A673 (cell line): ENCODE measurements at regions not wholly inside any gene's neighbourhood (a gene's known extent, or its start where the extent isn't known, plus 50 kb on each side); places are given as distances from the start of the nearest gene placed in this dataset.

Experiments
- BruUV-seq: library from RNA; stranded (reverse); fragments of 400-500 nt; replicated peaks from 2 replicates; lab custom pipeline; 2021; lab: Mats Ljungman, UMichigan
- CTCF ChIA-PET: fragments of 300-600 bp; sonication (Branson Sonifier 250); formaldehyde crosslinking; loops from one replicate; lab custom pipeline; 2022; ENCODE audit warnings: antibody characterized with exemption; lab: Charles Lee
- POLR2A ChIA-PET: fragments of 300-600 bp; sonication (Branson Sonifier 250); formaldehyde crosslinking; loops from one replicate; lab custom pipeline; 2022; ENCODE audit warnings: antibody characterized with exemption; ENCODE audit not compliant: low non-redundant PET; lab: Charles Lee
- DNase-seq: peaks from one replicate; pipeline ENCODE4 v3.0.0-alpha.2; 2015; ENCODE audit warnings: low spot score
- H3K27ac ChIP-seq: fragments of 200-600 bp; sonication (generic); 2 replicates; pipeline ENCODE4 v1.5.1; 2016; ENCODE audit warnings: mixed run types, low read depth, mild to moderate bottlenecking, mixed read lengths, antibody characterized with exemption, low read length; ENCODE audit not compliant: poor library complexity, severe bottlenecking
- H3K27me3 ChIP-seq: fragments of 200-600 bp; sonication (generic); replicated peaks from 2 replicates; pipeline ENCODE4 v1.6.1; 2017; ENCODE audit warnings: mixed run types, low read depth, mild to moderate bottlenecking, mixed read lengths, antibody characterized with exemption, low read length; ENCODE audit not compliant: insufficient read depth, poor library complexity
- H3K36me3 ChIP-seq: fragments of 200-600 bp; sonication (generic); 2 replicates; pipeline ENCODE4 v1.6.1; 2016; ENCODE audit warnings: mixed run types, mild to moderate bottlenecking, mixed read lengths, antibody characterized with exemption, low read length; ENCODE audit not compliant: insufficient read depth, poor library complexity, severe bottlenecking
- H3K4me1 ChIP-seq: fragments of 200-600 bp; sonication (generic); 2 replicates; pipeline ENCODE4 v1.6.1; 2017; ENCODE audit warnings: mixed run types, mild to moderate bottlenecking, mixed read lengths, antibody characterized with exemption, low read length; ENCODE audit not compliant: insufficient read depth, poor library complexity, severe bottlenecking
- H3K4me3 ChIP-seq: fragments of 200-600 bp; sonication (generic); 2 replicates; pipeline ENCODE4 v1.5.1; 2016; ENCODE audit warnings: low read depth, mixed run types, mild to moderate bottlenecking, mixed read lengths, low read length; ENCODE audit not compliant: poor library complexity, severe bottlenecking
- H3K9me3 ChIP-seq: fragments of 200-600 bp; sonication (generic); 2 replicates; pipeline ENCODE4 v1.6.1; 2016; ENCODE audit warnings: mixed run types, low read depth, mild to moderate bottlenecking, mixed read lengths, antibody characterized with exemption, low read length; ENCODE audit not compliant: poor library complexity, severe bottlenecking
- CTCF ChIP-seq: fragments of 300-800, 200-600 bp; sonication (generic); conservative IDR thresholded peaks from 2 replicates; pipeline ENCODE4 v1.5.1; 2017; ENCODE audit warnings: low read depth, mild to moderate bottlenecking, antibody characterized with exemption, low read length, moderate library complexity, mixed read lengths
- EZH2 ChIP-seq: fragments of 200-600 bp; sonication (generic); IDR thresholded peaks from 2 replicates; pipeline ENCODE4 v1.6.1; 2017; ENCODE audit warnings: borderline replicate concordance, low read depth, mild to moderate bottlenecking, mixed read lengths, antibody characterized with exemption, low read length; ENCODE audit not compliant: poor library complexity, severe bottlenecking
- intact Hi-C: fragments of 100-400 bp; cut with micrococcal nuclease; formaldehyde crosslinking; loops from one replicate; pipeline ENCODE4 v1.10.0; 2022; ENCODE audit not compliant: unreplicated experiment

GRCh38 chr5:2849429-2849828 is 98.0 kb upstream of the IRX2 start:
- CTCF ChIA-PET, result no interaction called here
- TF ChIP-seq EZH2, result no peak
- TF ChIP-seq CTCF, result no peak
- Histone ChIP-seq H3K36me3 (no peaks in the 10 kb centered on the region), H3K4me1 (no peaks in the 10 kb centered on the region), H3K27me3 (no peaks in the 10 kb centered on the region), H3K27ac (no peak overlapping the region), H3K9me3 (peaks cover 52% of the 10 kb centered on the region), H3K4me3 (no peak overlapping the region)
- no peak for DNase-seq
- BruUV-seq, result no TSS peak
- intact Hi-C loops, result no loop called here
- POLR2A ChIA-PET, result no interaction called here

GRCh38 chr5:2848619-2849018 is 97.1 kb upstream of the IRX2 start:
- CTCF ChIA-PET, result no interaction called here
- no peaks in the 10 kb centered on the region for H3K27me3 ChIP-seq

GRCh38 chr5:2847608-2848007 is 96.1 kb upstream of the IRX2 start:
- H3K4me3 ChIP-seq, result no peak overlapping the region
- TF ChIP-seq CTCF (no peak), EZH2 (no peak)
- intact Hi-C loops, result no loop called here
- no peak overlapping the region for H3K27ac ChIP-seq
- DNase-seq, result no peak
- CTCF ChIA-PET, result no interaction called here
- H3K36me3 ChIP-seq, result no peaks in the 10 kb centered on the region
- no peaks in the 10 kb centered on the region for H3K27me3 ChIP-seq
- no peaks in the 10 kb centered on the region for H3K4me1 ChIP-seq
- BruUV-seq, result no TSS peak
- H3K9me3 ChIP-seq, result peaks cover 52% of the 10 kb centered on the region
- POLR2A ChIA-PET, result no interaction called here

More at GRCh38 chr5:2848619-2849018, 97.1 kb upstream of the IRX2 start:
- Histone ChIP-seq H3K4me1 (no peaks in the 10 kb centered on the region), H3K36me3 (no peaks in the 10 kb centered on the region), H3K27ac (no peak overlapping the region), H3K9me3 (peaks cover 57% of the 10 kb centered on the region), H3K4me3 (no peak overlapping the region)
- intact Hi-C loops, result no loop called here
- DNase-seq, result no peak
- POLR2A ChIA-PET, result no interaction called here
- no TSS peak for BruUV-seq
- no peak for TF ChIP-seq CTCF
- no peak for TF ChIP-seq EZH2
